B cell (primary cell): ENCODE measurements at regions not wholly inside any gene's neighbourhood (a gene's known extent, or its start where the extent isn't known, plus 50 kb on each side); places are given as distances from the start of the nearest gene placed in this dataset.
"Not testable (repeated sequence)": the region's sequence is repeated elsewhere in the genome, so short reads cannot be mapped to it uniquely, and the experiment has no call there.

Experiments used
- ATAC-seq: fragments of 200-7000 bp; cut with Tn5 transposase; one replicate; pipeline ENCODE4 v1.10.0; 2021; ENCODE audit warnings: low read depth, mild to moderate bottlenecking, moderate number of reproducible peaks, moderate library complexity
- CTCF ChIA-PET: fragments of 350-600 bp; sonication (Branson Sonifier 250); formaldehyde crosslinking; loops from one replicate; lab custom pipeline; 2021; ENCODE audit warnings: antibody characterized with exemption, inconsistent platforms; lab: Charles Lee
- POLR2A ChIA-PET: fragments of 350-600 bp; sonication (Branson Sonifier 250); formaldehyde crosslinking; loops from one replicate; lab custom pipeline; 2021; ENCODE audit warnings: antibody characterized with exemption; lab: Charles Lee
- DNase-seq: peaks from one replicate; pipeline ENCODE4 v3.0.0; 2013
- H2AFZ ChIP-seq: 2 replicates; pipeline ENCODE4 v1.6.1; 2012; ENCODE audit warnings: mild to moderate bottlenecking, low read depth, low read length; ENCODE audit not compliant: insufficient read depth, poor library complexity, severe bottlenecking
- H3K27ac ChIP-seq, 2 donors: 1 replicate in 1 of 2; 2 replicates in 1 of 2; pipeline ENCODE4 v1.5.1; 2012 to 2013; ENCODE audit warnings: low read length in 2 of 2, mild to moderate bottlenecking in 2 of 2, moderate library complexity in 1 of 2
- H3K27me3 ChIP-seq, 4 experiments: fragments of 200-600 bp in 1 of 4; sonication (generic) in 1 of 4; replicated peaks in 1 of 4; 1 replicate in 2 of 4; 2 replicates in 2 of 4; pipeline versions ENCODE4 v1.6.1 to v1.7.0; 2013 to 2016; ENCODE audit warnings: low read length in 3 of 4, mild to moderate bottlenecking in 2 of 4, mixed read lengths in 1 of 4, moderate library complexity in 1 of 4; ENCODE audit not compliant: insufficient read depth in 4 of 4, control insufficient read depth in 3 of 4; ENCODE audit errors: control extremely low read depth in 1 of 4
- H3K36me3 ChIP-seq, 2 experiments: replicated peaks in 1 of 2; 1 replicate in 1 of 2; 2 replicates in 1 of 2; pipeline versions ENCODE4 v1.6.1 to v1.7.1; 2013; ENCODE audit warnings: low read length in 1 of 2; ENCODE audit not compliant: insufficient read depth in 2 of 2, control insufficient read depth in 1 of 2; ENCODE audit errors: control extremely low read depth in 1 of 2, extremely low read depth in 1 of 2
- H3K4me1 ChIP-seq, 2 donors: fragments of 200-600 bp in 1 of 2; sonication (generic) in 1 of 2; 1 replicate in 1 of 2; 2 replicates in 1 of 2; pipeline versions ENCODE4 v1.5.1 to v1.6.1; 2013 to 2017; ENCODE audit warnings: low read length in 2 of 2; ENCODE audit not compliant: control insufficient read depth in 2 of 2, insufficient read depth in 2 of 2
- H3K4me2 ChIP-seq: replicated peaks from 2 replicates; pipeline ENCODE3; 2012; ENCODE audit warnings: mild to moderate bottlenecking, low read depth, low read length; ENCODE audit not compliant: poor library complexity, severe bottlenecking
- H3K4me3 ChIP-seq, 5 experiments: fragments of 200-600 bp in 1 of 5; sonication (generic) in 1 of 5; 1 replicate in 3 of 5; 2 replicates in 2 of 5; pipeline versions ENCODE4 v1.5.1 to v1.7.0; 2011 to 2016; ENCODE audit warnings: low read length in 4 of 5, mild to moderate bottlenecking in 4 of 5, low read depth in 2 of 5, control low read depth in 1 of 5, moderate library complexity in 1 of 5; ENCODE audit not compliant: insufficient read depth in 1 of 5; ENCODE audit errors: control extremely low read depth in 1 of 5, extremely low read depth in 1 of 5
- H3K79me2 ChIP-seq: fragments of 200-600 bp; sonication (generic); one replicate; pipeline ENCODE4 v1.6.0; 2016; ENCODE audit warnings: low read length; ENCODE audit not compliant: control insufficient read depth, insufficient read depth
- H3K9ac ChIP-seq: fragments of 200-600 bp; sonication (generic); 2 replicates; pipeline ENCODE4 v1.6.1; 2017; ENCODE audit warnings: mild to moderate bottlenecking, low read length, moderate library complexity
- H3K9me3 ChIP-seq, 3 donors: one replicate each; pipeline versions ENCODE4 v1.6.1 to v1.7.1; 2013; ENCODE audit warnings: low read length in 2 of 3; ENCODE audit not compliant: control insufficient read depth in 2 of 3, insufficient read depth in 1 of 3; ENCODE audit errors: control extremely low read depth in 1 of 3
- H4K20me1 ChIP-seq: 2 replicates; pipeline ENCODE4 v1.6.0; 2012; ENCODE audit warnings: mild to moderate bottlenecking, low read length; ENCODE audit not compliant: insufficient read depth, control insufficient read depth, poor library complexity, severe bottlenecking
- H3K27ac Mint-ChIP-seq: one replicate; pipeline ENCODE4 v1.8.0; 2021; ENCODE audit warnings: mixed read lengths
- H3K27me3 Mint-ChIP-seq: one replicate; pipeline ENCODE4 v1.8.0; 2021; ENCODE audit warnings: mixed read lengths
- H3K4me1 Mint-ChIP-seq: one replicate; pipeline ENCODE4 v1.8.0; 2021; ENCODE audit warnings: mixed read lengths
- H3K4me3 Mint-ChIP-seq: one replicate; pipeline ENCODE4 v1.8.0; 2021; ENCODE audit warnings: mixed read lengths
- H3K9me3 Mint-ChIP-seq: one replicate; pipeline ENCODE4 v1.8.0; 2022; ENCODE audit warnings: mixed read lengths; ENCODE audit not compliant: insufficient read depth
- CTCF ChIP-seq: fragments of 200-600 bp; IDR thresholded peaks from one replicate; pipeline ENCODE4 v1.8.0; 2022; ENCODE audit warnings: antibody characterized with exemption, mild to moderate bottlenecking
- EZH2 ChIP-seq: IDR thresholded peaks from 2 replicates; pipeline ENCODE4 v1.6.1; 2012; ENCODE audit warnings: borderline replicate concordance, low read depth, mild to moderate bottlenecking, moderate library complexity, low read length; ENCODE audit not compliant: insufficient read depth, poor library complexity, severe bottlenecking
- WGBS: methylation state at CpG from one replicate; pipeline ENCODE4 v1.1.5; 2013; ENCODE audit warnings: missing lambda C conversion rate; ENCODE audit not compliant: insufficient coverage; 5-methylcytosine and 5-hydroxymethylcytosine counted together
- intact Hi-C: fragments of 100-400 bp; cut with micrococcal nuclease; formaldehyde crosslinking; loops from one replicate; pipeline ENCODE4 v1.10.0; 2022

GRCh38 chr2:184322615-184323014, 275.7 kb upstream of the ZNF804A start:
- Histone ChIP-seq H3K4me1 (no peaks in the 10 kb centered on the region), H3K9me3 (no peaks in the 10 kb centered on the region), H3K4me3 (no peak overlapping the region), H3K36me3 (no peaks in the 10 kb centered on the region), H4K20me1 (no peaks in the 10 kb centered on the region), H3K9ac (no peak overlapping the region), H2AFZ (no peak overlapping the region), H3K4me2 (no peak overlapping the region), H3K27me3 (no peaks in the 10 kb centered on the region), H3K79me2 (no peaks in the 10 kb centered on the region), H3K27ac (no peak overlapping the region)
- POLR2A ChIA-PET: no interaction called here
- no peak for TF ChIP-seq EZH2
- no peak for TF ChIP-seq CTCF
- no peak for DNase-seq
- CTCF ChIA-PET: no interaction called here
- intact Hi-C loops: no loop called here
- Mint-ChIP-seq H3K9me3 (no peaks in the 10 kb centered on the region), H3K4me3 (no peak overlapping the region), H3K27ac (no peak overlapping the region), H3K27me3 (no peaks in the 10 kb centered on the region), H3K4me1 (no peaks in the 10 kb centered on the region)
- no peak for ATAC-seq
- WGBS: 100% methylated on average over 1 of the region's 3 CpGs

GRCh38 chr2:184326066-184326465, 272.3 kb upstream of the ZNF804A start:
- intact Hi-C loops: no loop called here

GRCh38 chr2:184327805-184328204, 270.5 kb upstream of the ZNF804A start:
- H3K36me3 ChIP-seq, H4K20me1 ChIP-seq, H3K4me3 ChIP-seq, POLR2A ChIA-PET, H3K9me3 Mint-ChIP-seq, H3K27ac ChIP-seq, ATAC-seq, H3K4me3 Mint-ChIP-seq, H3K27ac Mint-ChIP-seq, intact Hi-C loops, H3K4me1 Mint-ChIP-seq, H3K79me2 ChIP-seq, H3K9me3 ChIP-seq, H3K4me1 ChIP-seq, H3K27me3 ChIP-seq, H3K4me2 ChIP-seq, H3K27me3 Mint-ChIP-seq, CTCF ChIA-PET, H3K9ac ChIP-seq, H2AFZ ChIP-seq, DNase-seq: not testable (repeated sequence)
- 83% methylated on average over 28 of the region's 30 CpGs for WGBS

More at GRCh38 chr2:184326066-184326465, 272.3 kb upstream of the ZNF804A start:
- Mint-ChIP-seq H3K4me3 (no peak overlapping the region), H3K4me1 (no peaks in the 10 kb centered on the region), H3K27ac (no peak overlapping the region), H3K9me3 (no peaks in the 10 kb centered on the region), H3K27me3 (no peaks in the 10 kb centered on the region)
- ChIA-PET CTCF (no interaction called here), POLR2A (no interaction called here)
- H3K4me3 ChIP-seq: no peak overlapping the region
- H3K27me3 ChIP-seq: no peaks in the 10 kb centered on the region
- WGBS: no CpG with 5 or more reads among the region's 2 CpGs
- H2AFZ ChIP-seq: no peak overlapping the region
- no peak for ATAC-seq
- no peaks in the 10 kb centered on the region for H3K4me1 ChIP-seq
- H3K4me2 ChIP-seq: no peak overlapping the region
- H3K9ac ChIP-seq: no peak overlapping the region
- no peak for DNase-seq
- TF ChIP-seq CTCF: no peak
- no peak for TF ChIP-seq EZH2
- no peak overlapping the region for H3K27ac ChIP-seq
- no peaks in the 10 kb centered on the region for H3K36me3 ChIP-seq
- no peaks in the 10 kb centered on the region for H4K20me1 ChIP-seq
- H3K79me2 ChIP-seq: no peaks in the 10 kb centered on the region
- H3K9me3 ChIP-seq: peaks cover 0 to 4% (median 0%) of the 10 kb centered on the region in 3 donors
